ENCODE measurements at regions not wholly inside any gene's neighbourhood (a gene's known extent, or its start where the extent isn't known, plus 50 kb on each side); places are given as distances from the start of the nearest gene placed in this dataset.

- ChIA-PET CTCF (interaction anchor here (0.8 to 1.6 kb wide), 3 partner anchors 9 to 24 kb away, joined by 3 to 4 read pairs (median 3); no protein-coding TSS in a partner anchor), POLR2A (no interaction called here)
- no peak overlapping the region for H3K4me3 Mint-ChIP-seq
- peaks cover 11% of the 10 kb centered on the region for H3K27me3 Mint-ChIP-seq
- no peaks in the 10 kb centered on the region for H3K36me3 Mint-ChIP-seq (ENCODE audit: low read depth)
- H3K27ac Mint-ChIP-seq, result no peak overlapping the region
- H3K9me3 Mint-ChIP-seq, result no peaks in the 10 kb centered on the region
- H3K4me1 Mint-ChIP-seq, result peaks cover 5% of the 10 kb centered on the region
- DNase-seq, result no peak
Observed at GRCh38 chr1:168433238-168433637, 110.6 kb downstream of the XCL2 start.

GRCh38 chr1:168431882-168432281, 111.9 kb downstream of the XCL2 start:
- H3K4me1 Mint-ChIP-seq, result peaks cover 3% of the 10 kb centered on the region
- ChIA-PET CTCF (interaction anchor here (0.6 to 1.1 kb wide), 3 partner anchors 11 to 192 kb away, joined by 3 to 4 read pairs (median 3); no protein-coding TSS in a partner anchor), POLR2A (no interaction called here)
- no peaks in the 10 kb centered on the region for H3K9me3 Mint-ChIP-seq
- H3K27me3 Mint-ChIP-seq, result peaks cover 11% of the 10 kb centered on the region
- no peaks in the 10 kb centered on the region for H3K36me3 Mint-ChIP-seq (ENCODE audit: low read depth)
- no peak for DNase-seq
- H3K27ac Mint-ChIP-seq, result no peak overlapping the region
- H3K4me3 Mint-ChIP-seq, result no peak overlapping the region

- Mint-ChIP-seq H3K4me3 (no peak overlapping the region), H3K27me3 (peaks cover 11% of the 10 kb centered on the region), H3K4me1 (peaks cover 3% of the 10 kb centered on the region), H3K36me3 (ENCODE audit: low read depth) (no peaks in the 10 kb centered on the region), H3K27ac (no peak overlapping the region), H3K9me3 (no peaks in the 10 kb centered on the region)
- POLR2A ChIA-PET, result no interaction called here
- CTCF ChIA-PET, result interaction anchor here (1.4 to 1.7 kb wide), 2 partner anchors 10 to 15 kb away, joined by 5 to 7 read pairs; no protein-coding TSS in a partner anchor
- no peak for DNase-seq
Observed at GRCh38 chr1:168430321-168430720, 113.5 kb downstream of the XCL2 start.

GRCh38 chr1:168428063-168428731, 115.6 kb downstream of the XCL2 start:
- H3K4me1 Mint-ChIP-seq, result peaks cover 3% of the 10 kb centered on the region
- H3K27ac Mint-ChIP-seq, result no peak overlapping the region
- no peak overlapping the region for H3K4me3 Mint-ChIP-seq
- DNase-seq, result no peak
- H3K9me3 Mint-ChIP-seq, result peaks cover 2% of the 10 kb centered on the region
- ChIA-PET CTCF (interaction anchor here (1.0 to 1.6 kb wide), 2 partner anchors 19 to 137 kb away, joined by 3 to 5 read pairs; no protein-coding TSS in a partner anchor), POLR2A (no interaction called here)
- H3K27me3 Mint-ChIP-seq, result peaks cover 7% of the 10 kb centered on the region
- H3K36me3 Mint-ChIP-seq (ENCODE audit: low read depth), result no peaks in the 10 kb centered on the region

GRCh38 chr1:168427051-168427450, 116.7 kb downstream of the XCL2 start:
- Mint-ChIP-seq H3K4me1 (peaks cover 8% of the 10 kb centered on the region), H3K4me3 (no peak overlapping the region), H3K36me3 (ENCODE audit: low read depth) (no peaks in the 10 kb centered on the region), H3K27ac (no peak overlapping the region), H3K27me3 (peaks cover 3% of the 10 kb centered on the region), H3K9me3 (peaks cover 6% of the 10 kb centered on the region)
- ChIA-PET CTCF (interaction anchor here (1.1 to 2.8 kb wide), 3 partner anchors 12 to 138 kb away, joined by 5 to 11 read pairs (median 5); no protein-coding TSS in a partner anchor), POLR2A (no interaction called here)
- no peak for DNase-seq

GRCh38 chr1:168424281-168424680, 119.5 kb downstream of the XCL2 start:
- Mint-ChIP-seq H3K4me1 (peaks cover 22% of the 10 kb centered on the region), H3K36me3 (ENCODE audit: low read depth) (peaks cover 7% of the 10 kb centered on the region), H3K27ac (no peak overlapping the region), H3K27me3 (no peaks in the 10 kb centered on the region), H3K4me3 (no peak overlapping the region), H3K9me3 (peaks cover 8% of the 10 kb centered on the region)
- ChIA-PET CTCF (interaction anchor here (1.4 to 2.0 kb wide), 3 partner anchors 9 to 81 kb away, joined by 3 to 9 read pairs (median 6); no protein-coding TSS in a partner anchor), POLR2A (no interaction called here)
- DNase-seq, result no peak

GRCh38 chr1:168422203-168422847, 121.5 kb downstream of the XCL2 start:
- CTCF ChIA-PET, result interaction anchor here (0.6 to 2.0 kb wide), 6 partner anchors 13 to 731 kb away, joined by 3 to 11 read pairs (median 5); no protein-coding TSS in a partner anchor
- peaks cover 22% of the 10 kb centered on the region for H3K4me1 Mint-ChIP-seq
- peaks cover 8% of the 10 kb centered on the region for H3K9me3 Mint-ChIP-seq
- POLR2A ChIA-PET, result no interaction called here
- no peaks in the 10 kb centered on the region for H3K27me3 Mint-ChIP-seq
- H3K27ac Mint-ChIP-seq, result peak overlapping the region; percentile 48
- peaks cover 7% of the 10 kb centered on the region for H3K36me3 Mint-ChIP-seq (ENCODE audit: low read depth)
- no peak for DNase-seq
- H3K4me3 Mint-ChIP-seq, result no peak overlapping the region

- DNase-seq, result peak; percentile 42
- POLR2A ChIA-PET, result interaction anchor here (0.5 to 0.6 kb wide), 2 partner anchors 12 to 120 kb away, joined by 3 read pairs; no protein-coding TSS in a partner anchor
- CTCF ChIA-PET, result interaction anchor here (1.0 to 1.9 kb wide), 6 partner anchors 10 to 147 kb away, joined by 3 to 11 read pairs (median 4); no protein-coding TSS in a partner anchor
- H3K27ac Mint-ChIP-seq, result peak overlapping the region; percentile 84
- H3K4me1 Mint-ChIP-seq, result peaks cover 22% of the 10 kb centered on the region
- no peaks in the 10 kb centered on the region for H3K27me3 Mint-ChIP-seq
- peaks cover 7% of the 10 kb centered on the region for H3K36me3 Mint-ChIP-seq (ENCODE audit: low read depth)
- H3K9me3 Mint-ChIP-seq, result peaks cover 8% of the 10 kb centered on the region
- no peak overlapping the region for H3K4me3 Mint-ChIP-seq
Observed at GRCh38 chr1:168421399-168422004, 122.3 kb downstream of the XCL2 start.

- Mint-ChIP-seq H3K4me3 (no peak overlapping the region), H3K4me1 (peaks cover 22% of the 10 kb centered on the region), H3K36me3 (ENCODE audit: low read depth) (peaks cover 7% of the 10 kb centered on the region), H3K27ac (peak overlapping the region; percentile 43), H3K27me3 (no peaks in the 10 kb centered on the region), H3K9me3 (peaks cover 8% of the 10 kb centered on the region)
- ChIA-PET POLR2A (no interaction called here), CTCF (interaction anchor here (0.6 kb wide), 1 partner anchor 186 kb away, joined by 4 read pairs; no protein-coding TSS in a partner anchor)
- no peak for DNase-seq
Observed at GRCh38 chr1:168420177-168420576, 123.6 kb downstream of the XCL2 start.

GRCh38 chr1:168419736-168420135, 124.1 kb downstream of the XCL2 start:
- H3K27me3 Mint-ChIP-seq, result no peaks in the 10 kb centered on the region
- H3K9me3 Mint-ChIP-seq, result peaks cover 8% of the 10 kb centered on the region
- POLR2A ChIA-PET, result no interaction called here
- CTCF ChIA-PET, result interaction anchor here (0.6 kb wide), 1 partner anchor 185 kb away, joined by 4 read pairs; no protein-coding TSS in a partner anchor
- H3K4me3 Mint-ChIP-seq, result no peak overlapping the region
- DNase-seq, result no peak
- peaks cover 7% of the 10 kb centered on the region for H3K36me3 Mint-ChIP-seq (ENCODE audit: low read depth)
- no peak overlapping the region for H3K27ac Mint-ChIP-seq
- peaks cover 22% of the 10 kb centered on the region for H3K4me1 Mint-ChIP-seq

GRCh38 chr1:168416220-168416619, 127.6 kb downstream of the XCL2 start:
- no peak overlapping the region for H3K27ac Mint-ChIP-seq
- POLR2A ChIA-PET, result no interaction called here
- CTCF ChIA-PET, result interaction anchor here (0.9 to 1.8 kb wide), 3 partner anchors 8 to 22 kb away, joined by 3 to 4 read pairs (median 3); no protein-coding TSS in a partner anchor
- H3K9me3 Mint-ChIP-seq, result peaks cover 2% of the 10 kb centered on the region
- H3K4me1 Mint-ChIP-seq, result peaks cover 9% of the 10 kb centered on the region
- no peak for DNase-seq
- H3K36me3 Mint-ChIP-seq (ENCODE audit: low read depth), result peaks cover 6% of the 10 kb centered on the region
- no peaks in the 10 kb centered on the region for H3K27me3 Mint-ChIP-seq
- no peak overlapping the region for H3K4me3 Mint-ChIP-seq

- H3K27me3 Mint-ChIP-seq, result no peaks in the 10 kb centered on the region
- CTCF ChIA-PET, result interaction anchor here (0.6 to 1.8 kb wide), 3 partner anchors 9 to 25 kb away, joined by 3 to 4 read pairs (median 3); no protein-coding TSS in a partner anchor
- H3K36me3 Mint-ChIP-seq (ENCODE audit: low read depth), result peaks cover 2% of the 10 kb centered on the region
- no peak overlapping the region for H3K4me3 Mint-ChIP-seq
- DNase-seq, result no peak
- POLR2A ChIA-PET, result no interaction called here
- peaks cover 10% of the 10 kb centered on the region for H3K4me1 Mint-ChIP-seq
- H3K27ac Mint-ChIP-seq, result no peak overlapping the region
- H3K9me3 Mint-ChIP-seq, result no peaks in the 10 kb centered on the region
Observed at GRCh38 chr1:168414914-168415313, 128.9 kb downstream of the XCL2 start.

Data from activated CD4-positive, alpha-beta T cell treated with anti-CD3 and anti-CD28 coated beads, Interleukin-2, amount 10 ng/mL, durations not matched to agents 7 days and 5 days (primary cell).